GM19238 (cell line): ENCODE measurements at regions not wholly inside any gene's neighbourhood (a gene's known extent, or its start where the extent isn't known, plus 50 kb on each side); places are given as distances from the start of the nearest gene placed in this dataset.

Experiments used
- DNase-seq: peaks from one replicate; pipeline ENCODE4 v3.0.0; 2011; ENCODE audit warnings: low spot score; ENCODE audit not compliant: insufficient read length

- DNase-seq: no peak
Measured at GRCh38 chr6:169970306-169970988, 219.0 kb downstream of the ERMARD start.

GRCh38 chr6:169969372-169970099 is 218.1 kb downstream of the ERMARD start:
- DNase-seq: no peak

GRCh38 chr6:169968541-169969270 is 217.3 kb downstream of the ERMARD start:
- no peak for DNase-seq

- DNase-seq: no peak
Measured at GRCh38 chr6:169967687-169968086, 216.3 kb downstream of the ERMARD start.

- no peak for DNase-seq
Measured at GRCh38 chr6:169966312-169967181, 215.1 kb downstream of the ERMARD start.

GRCh38 chr6:169965657-169966311 is 214.4 kb downstream of the ERMARD start:
- DNase-seq: no peak

- no peak for DNase-seq
Measured at GRCh38 chr6:169965239-169965638, 213.8 kb downstream of the ERMARD start.

GRCh38 chr6:169964486-169965180 is 213.2 kb downstream of the ERMARD start:
- DNase-seq: no peak

- no peak for DNase-seq
Measured at GRCh38 chr6:169963581-169964297, 212.3 kb downstream of the ERMARD start.

GRCh38 chr6:169962604-169963469 is 211.4 kb downstream of the ERMARD start:
- DNase-seq: no peak

GRCh38 chr6:169961772-169962561 is 210.5 kb downstream of the ERMARD start:
- DNase-seq: no peak

GRCh38 chr6:169960886-169961611 is 209.6 kb downstream of the ERMARD start:
- no peak for DNase-seq

- DNase-seq: no peak
Measured at GRCh38 chr6:169960521-169960885, 209.1 kb downstream of the ERMARD start.

GRCh38 chr6:169960003-169960344 is 208.6 kb downstream of the ERMARD start:
- DNase-seq: no peak

GRCh38 chr6:169959136-169960002 is 207.9 kb downstream of the ERMARD start:
- peak; percentile 32 for DNase-seq

GRCh38 chr6:169958510-169958909 is 207.1 kb downstream of the ERMARD start:
- DNase-seq: no peak
